Kidney (tissue), 13 donors: ENCODE measurements at regions not wholly inside any gene's neighbourhood (a gene's known extent, or its start where the extent isn't known, plus 50 kb on each side); places are given as distances from the start of the nearest gene placed in this dataset.

Experiments used
- DNase-seq, 5 donors: peaks; one replicate each; pipeline ENCODE4 v3.0.0-alpha.2; 2013 to 2020
- FAIRE-seq: peaks from 2 replicates; lab custom pipeline; 2012; peaks lifted over from hg19 to GRCh38; lab: Jason Lieb, UNC
- H3K27ac ChIP-seq, 2 donors: one replicate each; pipeline ENCODE4 v1.7.0; 2013; ENCODE audit warnings: low read depth in 2 of 2, low read length in 2 of 2, inconsistent platforms in 1 of 2
- H3K27me3 ChIP-seq: one replicate; pipeline ENCODE4 v1.7.1; 2013; ENCODE audit warnings: low read length, inconsistent platforms; ENCODE audit not compliant: control insufficient read depth, insufficient read depth
- H3K36me3 ChIP-seq, 3 donors: one replicate each; pipeline versions ENCODE4 v1.7.0 to v1.7.1; 2013; ENCODE audit warnings: low read length in 3 of 3, control low read depth in 1 of 3, inconsistent platforms in 1 of 3; ENCODE audit not compliant: insufficient read depth in 3 of 3, control insufficient read depth in 2 of 3
- H3K4me1 ChIP-seq, 3 donors: one replicate each; pipeline versions ENCODE4 v1.7.0 to v1.7.1; 2013; ENCODE audit warnings: low read length in 3 of 3, inconsistent platforms in 1 of 3, low read depth in 1 of 3; ENCODE audit not compliant: control insufficient read depth in 2 of 3, insufficient read depth in 2 of 3
- H3K4me3 ChIP-seq, 3 donors: one replicate each; pipeline versions ENCODE4 v1.7.0 to v1.8.1; 2013; ENCODE audit warnings: low read length in 3 of 3, control low read depth in 1 of 3, inconsistent platforms in 1 of 3
- H3K9ac ChIP-seq, 3 donors: one replicate each; pipeline versions ENCODE4 v1.7.0 to v1.7.1; 2013; ENCODE audit warnings: low read length in 3 of 3, control low read depth in 1 of 3, inconsistent platforms in 1 of 3
- H3K9me3 ChIP-seq, 3 donors: one replicate each; pipeline versions ENCODE4 v1.7.0 to v1.7.1; 2013; ENCODE audit warnings: low read length in 3 of 3, control low read depth in 1 of 3, inconsistent platforms in 1 of 3; ENCODE audit not compliant: control insufficient read depth in 2 of 3, insufficient read depth in 1 of 3
- CTCF ChIP-seq: IDR thresholded peaks from 3 replicates; pipeline ENCODE4 v1.5.1; 2012; ENCODE audit warnings: mild to moderate bottlenecking, moderate library complexity, borderline replicate concordance; ENCODE audit not compliant: insufficient read depth; ENCODE audit errors: extremely low read depth
- intact Hi-C: fragments of 100-400 bp; cut with DNase I; formaldehyde crosslinking; loops from one replicate; pipeline ENCODE4 v1.11.1; 2022
- donor health status: control.
- donor health status: control.
- donor health status: control.
- donor health status: control.
- donor health status: control.
- donor health status: DM: yes; HTN: yes; CAD: no.
- donor health status: Normal renal cell carcinoma (clear cell type).

DNA sequence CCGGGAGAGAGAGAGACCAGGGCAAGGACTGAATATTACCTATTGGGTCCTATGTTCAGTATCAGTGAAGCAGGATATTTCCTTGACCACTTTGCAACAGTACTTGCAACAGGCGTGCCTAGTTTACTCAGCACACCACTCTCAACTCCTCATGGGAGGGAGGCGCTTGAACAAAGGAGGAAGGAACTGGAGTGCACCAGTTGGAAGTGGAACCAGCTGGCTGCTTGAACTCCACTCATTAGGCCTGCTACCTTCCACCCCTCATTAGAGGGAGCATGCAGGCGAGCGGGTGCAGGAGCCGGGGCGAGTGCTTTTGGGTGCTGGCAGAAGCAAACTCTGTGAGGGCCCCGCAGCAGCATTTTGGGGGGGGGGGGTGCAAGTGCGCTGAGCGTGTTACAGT is 1369.6 kb upstream of the RAG2 start:
- FAIRE-seq (no peak), DNase-seq (no peak)
- Histone ChIP-seq H3K36me3 (no peaks in the 10 kb centered on the region), H3K4me1 (no peaks in the 10 kb centered on the region), H3K4me3 (no peak overlapping the region), H3K27ac (no peak overlapping the region), H3K27me3 (no peaks in the 10 kb centered on the region), H3K9ac (no peak overlapping the region), H3K9me3 (no peaks in the 10 kb centered on the region)
- no peak for TF ChIP-seq CTCF
- intact Hi-C loops = no loop called here

- H3K27me3 ChIP-seq = no peaks in the 10 kb centered on the region
- no peak for DNase-seq
- no peak overlapping the region for H3K27ac ChIP-seq
- no peak for FAIRE-seq
- H3K9me3 ChIP-seq = no peaks in the 10 kb centered on the region
- no peak for TF ChIP-seq CTCF
- H3K9ac ChIP-seq = no peak overlapping the region
- intact Hi-C loops = no loop called here
- no peak overlapping the region for H3K4me3 ChIP-seq
- H3K36me3 ChIP-seq = no peaks in the 10 kb centered on the region
- no peaks in the 10 kb centered on the region for H3K4me1 ChIP-seq
Observed at GRCh38 chr11:37963440-37963839, 1365.4 kb upstream of the RAG2 start.

DNA sequence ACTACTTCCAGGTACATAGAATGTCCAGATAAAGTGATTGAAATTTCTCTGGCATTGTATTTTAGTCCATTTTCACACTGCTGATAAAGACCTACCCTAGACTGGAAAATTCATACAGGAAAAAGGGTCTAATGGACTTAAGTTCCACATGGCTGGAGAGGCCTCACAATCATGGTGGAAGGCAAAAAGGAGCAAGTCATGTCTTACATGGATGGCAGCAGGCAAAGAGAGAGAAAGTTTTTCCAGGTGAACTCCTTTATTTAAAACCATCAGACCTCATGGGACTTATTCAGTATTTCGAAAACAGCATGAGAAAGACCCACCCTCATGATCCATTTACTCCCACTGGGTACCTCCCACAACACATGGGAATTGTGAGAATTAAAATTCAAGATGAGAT is 1359.7 kb upstream of the RAG2 start:
- FAIRE-seq (no peak), DNase-seq (no peak)
- Histone ChIP-seq H3K4me1 (no peaks in the 10 kb centered on the region), H3K9ac (no peak overlapping the region), H3K36me3 (no peaks in the 10 kb centered on the region), H3K27me3 (no peaks in the 10 kb centered on the region), H3K9me3 (no peaks in the 10 kb centered on the region), H3K27ac (no peak overlapping the region), H3K4me3 (no peak overlapping the region)
- intact Hi-C loops = no loop called here
- no peak for TF ChIP-seq CTCF

- FAIRE-seq (no peak), DNase-seq (peak in 1 of 5 donors; percentile 1)
- Histone ChIP-seq H3K9me3 (no peaks in the 10 kb centered on the region), H3K4me3 (no peak overlapping the region), H3K27ac (no peak overlapping the region), H3K27me3 (no peaks in the 10 kb centered on the region), H3K36me3 (no peaks in the 10 kb centered on the region), H3K4me1 (no peaks in the 10 kb centered on the region), H3K9ac (no peak overlapping the region)
- intact Hi-C loops = no loop called here
- no peak for TF ChIP-seq CTCF
Observed at GRCh38 chr11:37951996-37952395, 1354.0 kb upstream of the RAG2 start.
